ENCODE measurements at regions not wholly inside any gene's neighbourhood (a gene's known extent, or its start where the extent isn't known, plus 50 kb on each side); places are given as distances from the start of the nearest gene placed in this dataset.

DNA sequence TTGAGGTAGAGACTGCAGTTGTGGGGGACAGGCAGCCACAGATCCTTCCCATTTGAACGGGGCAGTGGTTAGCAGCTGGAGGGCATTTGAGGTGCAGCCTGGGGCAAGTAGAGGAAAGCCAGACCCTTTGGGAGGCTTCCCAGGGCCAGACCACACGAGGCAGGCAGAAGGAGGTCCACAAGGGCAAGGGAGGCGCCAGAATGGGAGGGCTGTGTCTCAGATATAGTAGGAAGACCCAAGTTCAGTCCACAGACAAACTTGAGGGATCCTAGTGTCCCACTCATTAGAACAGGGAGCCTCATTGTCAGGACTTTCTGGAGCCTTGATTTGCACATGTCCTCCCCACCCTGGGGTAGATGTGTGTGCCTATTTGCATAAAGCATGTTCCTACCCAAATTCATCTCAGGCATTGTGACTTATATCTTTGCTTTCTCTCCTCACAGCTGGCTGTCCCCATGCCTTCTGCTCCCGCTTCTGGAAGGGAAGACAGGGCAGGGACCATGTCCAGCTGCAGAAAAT lies 166.0 kb downstream of the VEGFA start:
- Histone ChIP-seq H3K9ac (ENCODE audit: low read depth in 1 of 3, low read length in 3 of 3) (peak overlapping the region; percentile 25 to 76 (median 52)), H3K27me3 (ENCODE audit: control insufficient read depth in 3 of 3, insufficient read depth in 3 of 3, low read length in 3 of 3) (no peaks in the 10 kb centered on the region), H3K4me3 (ENCODE audit: low read length in 3 of 3) (no peak overlapping the region), H3K9me3 (ENCODE audit: control insufficient read depth in 3 of 3, low read length in 3 of 3) (no peaks in the 10 kb centered on the region), H3K36me3 (ENCODE audit: control insufficient read depth in 3 of 3, insufficient read depth in 3 of 3, low read length in 3 of 3) (no peaks in the 10 kb centered on the region), H3K4me1 (ENCODE audit: control insufficient read depth in 3 of 3, insufficient read depth in 3 of 3, low read length in 3 of 3) (peaks cover 21 to 39% (median 37%) of the 10 kb centered on the region in 3 donors), H3K27ac (ENCODE audit: low read depth, low read length) (peak overlapping the region; percentile 70)

DNA sequence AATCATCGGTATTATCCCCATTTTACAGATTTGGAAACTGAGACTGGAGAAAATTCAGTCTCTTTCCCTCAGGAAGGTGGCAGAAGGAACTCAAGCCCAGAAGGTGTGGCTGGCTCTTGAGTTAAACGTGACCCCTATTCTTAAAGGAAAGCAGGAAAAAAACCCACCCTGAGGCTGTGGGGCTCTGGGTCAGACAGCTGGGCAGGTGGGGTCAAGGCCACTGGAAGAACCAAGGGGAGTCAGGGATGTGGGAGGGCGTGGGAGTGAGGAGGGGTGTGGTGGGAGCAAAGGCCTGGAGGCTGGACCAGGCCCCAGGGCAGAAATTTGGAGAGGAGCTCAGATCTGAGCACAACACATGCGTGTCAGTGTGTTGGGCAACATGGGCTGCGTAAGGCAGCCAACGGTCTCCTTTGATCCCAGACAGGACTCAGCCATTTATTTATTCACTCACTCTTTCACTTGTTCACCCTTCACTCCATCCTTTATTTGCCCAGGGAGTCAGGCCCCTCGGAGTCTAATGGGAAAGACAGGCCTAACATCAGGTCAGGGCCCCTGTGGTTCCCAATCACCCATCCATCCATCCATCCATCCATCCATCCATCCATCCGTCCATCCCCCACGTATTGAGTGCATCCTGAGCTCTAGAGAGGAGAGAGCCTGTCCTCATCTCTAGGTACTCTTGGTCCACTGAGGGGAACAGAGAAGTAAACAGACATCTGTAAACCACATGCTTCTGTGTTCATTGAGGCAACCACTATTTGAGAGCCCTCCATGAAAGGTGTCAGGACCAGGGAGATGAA lies 165.0 kb downstream of the VEGFA start:
- Histone ChIP-seq H3K4me1 (ENCODE audit: control insufficient read depth in 3 of 3, insufficient read depth in 3 of 3, low read length in 3 of 3) (peaks cover 21 to 34% (median 30%) of the 10 kb centered on the region in 3 donors), H3K9ac (ENCODE audit: low read depth in 1 of 3, low read length in 3 of 3) (peak overlapping the region in 1 of 3 donors; percentile 76), H3K4me3 (ENCODE audit: low read length in 3 of 3) (no peak overlapping the region), H3K27ac (ENCODE audit: low read depth, low read length) (no peak overlapping the region), H3K36me3 (ENCODE audit: control insufficient read depth in 3 of 3, insufficient read depth in 3 of 3, low read length in 3 of 3) (no peaks in the 10 kb centered on the region), H3K9me3 (ENCODE audit: control insufficient read depth in 3 of 3, low read length in 3 of 3) (no peaks in the 10 kb centered on the region), H3K27me3 (ENCODE audit: control insufficient read depth in 3 of 3, insufficient read depth in 3 of 3, low read length in 3 of 3) (no peaks in the 10 kb centered on the region)

DNA sequence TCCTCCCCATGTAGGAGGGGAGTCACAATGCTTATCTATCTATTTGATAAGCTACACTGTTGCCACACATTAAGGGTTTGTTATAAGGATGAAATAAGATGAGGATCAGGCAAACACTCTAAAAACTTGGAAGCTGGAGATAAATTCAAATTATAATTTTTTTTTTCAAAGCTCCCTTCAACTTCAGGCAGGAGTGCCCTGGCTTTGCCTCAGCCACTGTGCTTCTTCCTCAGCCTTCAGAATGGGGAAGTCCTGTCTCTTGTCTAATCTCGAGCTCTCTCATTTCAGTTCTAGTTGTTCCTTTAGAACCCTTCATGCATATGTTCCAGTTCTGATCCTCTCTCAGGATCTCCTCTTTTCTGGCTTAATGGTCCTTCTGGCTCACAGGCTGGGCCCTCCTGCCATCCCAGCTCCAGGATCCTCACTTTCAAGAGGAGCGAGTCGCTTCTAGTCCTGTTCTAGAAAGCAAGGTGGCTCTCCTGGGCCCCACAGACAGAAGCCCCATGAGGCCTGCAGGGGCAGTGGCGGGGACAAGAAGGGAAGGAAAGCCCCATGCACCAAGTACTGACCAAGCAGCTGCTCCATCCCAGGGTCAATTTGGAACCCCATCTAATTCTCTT lies 164.3 kb downstream of the VEGFA start:
- no peak overlapping the region for H3K27ac ChIP-seq (ENCODE audit: low read depth, low read length)
- H3K9me3 ChIP-seq (ENCODE audit: control insufficient read depth in 3 of 3, low read length in 3 of 3), result no peaks in the 10 kb centered on the region
- no peak overlapping the region for H3K9ac ChIP-seq (ENCODE audit: low read depth in 1 of 3, low read length in 3 of 3)
- H3K4me3 ChIP-seq (ENCODE audit: low read length in 3 of 3), result no peak overlapping the region
- H3K4me1 ChIP-seq (ENCODE audit: control insufficient read depth in 3 of 3, insufficient read depth in 3 of 3, low read length in 3 of 3), result peaks cover 21 to 33% (median 26%) of the 10 kb centered on the region in 3 donors
- H3K36me3 ChIP-seq (ENCODE audit: control insufficient read depth in 3 of 3, insufficient read depth in 3 of 3, low read length in 3 of 3), result no peaks in the 10 kb centered on the region
- no peaks in the 10 kb centered on the region for H3K27me3 ChIP-seq (ENCODE audit: control insufficient read depth in 3 of 3, insufficient read depth in 3 of 3, low read length in 3 of 3)

DNA sequence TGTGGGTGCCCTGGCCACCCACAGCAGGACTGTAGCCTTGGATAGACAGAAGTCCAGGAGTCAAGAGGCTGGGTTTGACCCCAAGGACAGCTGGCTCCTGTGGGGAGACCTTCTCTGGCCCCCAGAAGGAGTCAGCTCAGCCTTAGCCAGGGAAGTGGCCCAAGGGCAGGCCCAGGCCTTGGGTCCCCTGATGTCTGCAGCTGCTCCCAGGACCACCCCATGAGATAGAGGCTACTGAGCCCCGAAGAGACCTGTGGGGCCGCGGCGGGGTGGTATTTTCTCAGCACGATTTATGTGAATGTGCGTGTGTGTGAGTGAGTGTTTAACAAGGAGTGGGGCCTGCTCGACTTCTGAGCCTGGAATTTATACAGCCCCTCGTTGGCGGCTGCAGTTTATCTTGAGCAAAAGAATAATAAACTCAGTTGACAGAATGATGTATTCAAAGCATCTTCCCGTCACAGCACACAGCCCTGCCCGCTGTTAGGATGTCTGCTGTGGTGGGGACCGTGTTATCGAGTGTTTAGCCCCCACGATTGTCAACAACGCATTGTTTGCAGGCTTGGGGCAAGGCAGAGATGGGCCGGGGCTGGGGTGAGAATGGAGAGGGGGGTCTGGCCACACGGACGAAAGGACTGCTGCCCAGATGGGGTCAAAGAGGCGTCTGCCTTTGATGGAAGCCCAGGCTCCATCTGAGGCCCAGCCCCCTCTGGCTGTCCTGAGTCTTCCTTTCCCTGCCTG lies 163.3 kb downstream of the VEGFA start:
- H3K27me3 ChIP-seq (ENCODE audit: control insufficient read depth in 3 of 3, insufficient read depth in 3 of 3, low read length in 3 of 3), result no peaks in the 10 kb centered on the region
- no peak overlapping the region for H3K9ac ChIP-seq (ENCODE audit: low read depth in 1 of 3, low read length in 3 of 3)
- H3K4me1 ChIP-seq (ENCODE audit: control insufficient read depth in 3 of 3, insufficient read depth in 3 of 3, low read length in 3 of 3), result peaks cover 21 to 33% (median 26%) of the 10 kb centered on the region in 3 donors
- H3K36me3 ChIP-seq (ENCODE audit: control insufficient read depth in 3 of 3, insufficient read depth in 3 of 3, low read length in 3 of 3), result no peaks in the 10 kb centered on the region
- no peaks in the 10 kb centered on the region for H3K9me3 ChIP-seq (ENCODE audit: control insufficient read depth in 3 of 3, low read length in 3 of 3)
- no peak overlapping the region for H3K4me3 ChIP-seq (ENCODE audit: low read length in 3 of 3)
- no peak overlapping the region for H3K27ac ChIP-seq (ENCODE audit: low read depth, low read length)

DNA sequence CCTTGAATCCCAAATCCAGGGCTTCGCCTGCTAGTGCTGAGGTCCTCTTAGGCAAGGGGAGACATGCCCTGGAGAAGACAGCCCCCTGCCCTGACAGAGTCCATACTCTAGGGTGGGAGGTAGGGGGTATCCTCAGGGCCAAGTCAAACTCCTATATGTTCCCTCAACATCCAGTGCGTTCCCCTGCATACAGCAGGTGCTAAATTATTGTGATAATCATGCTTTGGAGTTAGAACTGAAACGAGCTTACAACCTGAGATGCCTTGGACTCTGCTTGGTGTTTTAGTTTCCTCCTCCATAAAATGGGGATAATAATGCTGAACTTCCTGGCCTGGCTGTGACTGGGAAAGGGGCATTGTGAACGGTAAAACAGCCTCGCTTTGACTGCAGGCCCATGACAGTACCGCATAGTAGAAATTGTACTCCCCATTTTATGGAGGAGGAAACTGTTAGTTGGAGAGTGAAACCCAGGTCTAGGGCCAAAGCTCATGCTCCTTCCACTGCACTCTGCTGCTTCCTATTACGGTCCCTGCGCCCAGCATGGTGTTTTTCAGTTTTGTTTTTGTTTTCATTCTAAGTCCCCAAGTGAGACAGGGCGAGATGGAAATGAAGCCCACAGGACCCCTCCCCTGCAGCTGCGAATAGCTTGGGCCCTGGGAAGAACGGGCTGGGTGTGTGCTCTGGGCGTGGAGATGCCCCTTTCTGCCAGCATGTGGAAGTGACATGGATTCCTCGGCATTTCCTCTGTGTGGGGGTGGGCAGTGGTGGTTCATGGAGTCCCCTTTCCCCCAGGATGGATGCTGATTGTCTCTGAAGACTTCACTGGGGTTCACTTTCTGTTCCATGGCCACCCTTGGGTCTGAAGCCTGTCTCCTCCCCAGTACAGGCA lies 162.5 kb downstream of the VEGFA start:
- Histone ChIP-seq H3K36me3 (ENCODE audit: control insufficient read depth in 3 of 3, insufficient read depth in 3 of 3, low read length in 3 of 3) (no peaks in the 10 kb centered on the region), H3K4me1 (ENCODE audit: control insufficient read depth in 3 of 3, insufficient read depth in 3 of 3, low read length in 3 of 3) (peaks cover 18 to 29% (median 26%) of the 10 kb centered on the region in 3 donors), H3K9me3 (ENCODE audit: control insufficient read depth in 3 of 3, low read length in 3 of 3) (no peaks in the 10 kb centered on the region), H3K27ac (ENCODE audit: low read depth, low read length) (no peak overlapping the region), H3K4me3 (ENCODE audit: low read length in 3 of 3) (no peak overlapping the region), H3K27me3 (ENCODE audit: control insufficient read depth in 3 of 3, insufficient read depth in 3 of 3, low read length in 3 of 3) (no peaks in the 10 kb centered on the region), H3K9ac (ENCODE audit: low read depth in 1 of 3, low read length in 3 of 3) (no peak overlapping the region)

DNA sequence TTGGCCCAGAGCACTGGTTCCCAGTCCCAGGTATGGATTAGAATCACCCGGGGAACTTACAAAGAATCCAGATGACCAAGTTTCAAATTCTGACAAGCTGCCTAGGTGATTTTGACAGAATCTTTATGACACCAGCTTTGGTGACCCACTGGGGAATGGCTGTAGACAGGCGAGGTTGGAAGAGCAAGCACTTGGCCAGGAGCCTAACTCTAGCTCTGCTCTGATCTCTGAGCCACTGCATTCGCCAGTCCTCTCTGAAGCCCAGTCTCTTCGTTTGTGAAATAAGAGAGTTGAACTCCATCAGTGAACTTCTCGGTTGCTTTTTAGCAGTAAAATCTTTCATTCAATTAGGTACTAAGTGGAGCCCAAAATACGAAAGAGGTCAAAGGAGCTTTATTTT lies 161.2 kb downstream of the VEGFA start:
- H3K27me3 ChIP-seq (ENCODE audit: control insufficient read depth in 3 of 3, insufficient read depth in 3 of 3, low read length in 3 of 3), result no peaks in the 10 kb centered on the region
- H3K4me1 ChIP-seq (ENCODE audit: control insufficient read depth in 3 of 3, insufficient read depth in 3 of 3, low read length in 3 of 3), result peaks cover 6 to 16% (median 12%) of the 10 kb centered on the region in 3 donors
- no peak overlapping the region for H3K27ac ChIP-seq (ENCODE audit: low read depth, low read length)
- no peaks in the 10 kb centered on the region for H3K36me3 ChIP-seq (ENCODE audit: control insufficient read depth in 3 of 3, insufficient read depth in 3 of 3, low read length in 3 of 3)
- H3K4me3 ChIP-seq (ENCODE audit: low read length in 3 of 3), result no peak overlapping the region
- H3K9ac ChIP-seq (ENCODE audit: low read depth in 1 of 3, low read length in 3 of 3), result no peak overlapping the region
- no peaks in the 10 kb centered on the region for H3K9me3 ChIP-seq (ENCODE audit: control insufficient read depth in 3 of 3, low read length in 3 of 3)

DNA sequence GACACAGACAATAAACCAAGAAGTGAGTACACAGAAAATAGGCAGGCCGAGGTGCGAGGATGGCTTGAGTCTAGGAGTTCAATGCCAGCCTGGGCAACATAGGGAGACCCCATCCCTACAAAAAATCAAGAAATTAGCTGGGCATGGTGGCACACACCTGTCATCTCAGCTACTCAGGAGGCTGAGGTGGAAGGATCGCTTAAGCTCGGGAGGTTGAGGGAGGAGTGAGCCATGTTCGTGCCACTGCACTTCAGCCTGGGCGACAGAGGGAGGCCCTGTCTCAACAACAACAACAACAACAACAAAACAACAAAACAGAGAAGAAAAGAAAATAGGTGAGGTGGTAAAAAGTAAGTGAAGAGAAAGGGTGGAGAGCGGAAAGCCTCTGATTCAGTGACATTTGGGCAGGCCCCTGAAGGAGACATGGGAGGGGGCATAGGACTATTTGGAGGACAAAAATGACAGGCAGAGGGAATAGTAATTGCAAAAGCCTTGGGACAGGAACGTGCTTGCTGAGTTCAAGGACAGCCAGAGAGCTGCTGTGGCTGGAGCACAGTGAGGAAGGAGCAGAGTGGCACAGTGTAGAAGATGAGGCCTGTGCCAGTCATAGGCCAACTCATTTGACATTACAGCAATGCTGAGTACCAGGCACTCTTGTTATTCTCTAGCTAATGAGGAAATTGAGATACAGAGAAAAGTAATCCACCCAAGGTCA lies 160.6 kb downstream of the VEGFA start:
- no peaks in the 10 kb centered on the region for H3K9me3 ChIP-seq (ENCODE audit: control insufficient read depth in 3 of 3, low read length in 3 of 3)
- H3K27ac ChIP-seq (ENCODE audit: low read depth, low read length), result no peak overlapping the region
- H3K9ac ChIP-seq (ENCODE audit: low read depth in 1 of 3, low read length in 3 of 3), result no peak overlapping the region
- H3K4me3 ChIP-seq (ENCODE audit: low read length in 3 of 3), result no peak overlapping the region
- no peaks in the 10 kb centered on the region for H3K27me3 ChIP-seq (ENCODE audit: control insufficient read depth in 3 of 3, insufficient read depth in 3 of 3, low read length in 3 of 3)
- no peaks in the 10 kb centered on the region for H3K36me3 ChIP-seq (ENCODE audit: control insufficient read depth in 3 of 3, insufficient read depth in 3 of 3, low read length in 3 of 3)
- peaks cover under 1 to 10% (median 6%) of the 10 kb centered on the region in 3 donors for H3K4me1 ChIP-seq (ENCODE audit: control insufficient read depth in 3 of 3, insufficient read depth in 3 of 3, low read length in 3 of 3)

DNA sequence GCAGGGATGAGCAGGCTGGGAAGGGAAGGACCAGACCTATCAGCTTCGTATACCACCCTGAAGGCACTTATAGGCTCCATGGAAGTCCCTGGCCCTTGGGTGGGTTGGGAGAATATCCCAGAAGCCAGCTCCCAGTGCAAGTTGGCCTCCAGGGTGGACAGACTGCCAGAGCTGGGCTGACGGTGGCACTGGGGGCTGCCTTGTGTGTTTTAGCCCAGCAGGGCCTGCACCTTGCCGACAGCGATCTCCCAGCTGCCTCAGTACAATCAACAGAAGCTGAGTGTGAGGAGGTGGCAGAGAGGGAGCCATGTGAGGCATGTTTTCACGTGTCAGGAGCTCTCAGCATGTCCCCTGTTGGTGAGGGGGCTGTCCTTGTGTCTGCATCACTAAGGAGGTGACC lies 159.5 kb downstream of the VEGFA start:
- H3K27ac ChIP-seq (ENCODE audit: low read depth, low read length), result no peak overlapping the region
- no peak overlapping the region for H3K4me3 ChIP-seq (ENCODE audit: low read length in 3 of 3)
- H3K9me3 ChIP-seq (ENCODE audit: control insufficient read depth in 3 of 3, low read length in 3 of 3), result no peaks in the 10 kb centered on the region
- H3K27me3 ChIP-seq (ENCODE audit: control insufficient read depth in 3 of 3, insufficient read depth in 3 of 3, low read length in 3 of 3), result no peaks in the 10 kb centered on the region
- H3K9ac ChIP-seq (ENCODE audit: low read depth in 1 of 3, low read length in 3 of 3), result no peak overlapping the region
- H3K4me1 ChIP-seq (ENCODE audit: control insufficient read depth in 3 of 3, insufficient read depth in 3 of 3, low read length in 3 of 3), result no peaks in the 10 kb centered on the region
- no peaks in the 10 kb centered on the region for H3K36me3 ChIP-seq (ENCODE audit: control insufficient read depth in 3 of 3, insufficient read depth in 3 of 3, low read length in 3 of 3)
